ENCODE measurements at regions not wholly inside any gene's neighbourhood (a gene's known extent, or its start where the extent isn't known, plus 50 kb on each side); places are given as distances from the start of the nearest gene placed in this dataset.

DNA sequence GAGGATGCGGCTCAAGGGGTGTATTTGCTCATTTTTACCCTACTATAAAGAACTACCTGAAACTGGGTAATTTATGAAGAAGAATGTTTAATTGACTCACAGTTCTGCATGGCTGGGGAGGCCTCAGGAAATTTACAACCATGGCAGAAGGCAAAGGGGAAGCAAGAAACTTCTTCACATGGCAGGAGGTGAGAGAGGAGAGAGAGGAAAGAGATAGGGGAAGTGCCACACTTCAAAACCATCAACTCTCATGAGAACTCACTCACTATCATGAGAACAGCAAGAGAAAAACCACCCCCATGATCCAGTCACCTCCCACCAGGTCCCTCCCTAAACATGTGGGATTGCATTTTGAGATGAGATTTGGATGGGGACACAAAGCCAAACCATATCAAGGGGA, 192.7 kb downstream of the DIPK2A start:
- DNase-seq (ENCODE audit: low read depth) = no peak
- TF ChIP-seq, protein P1, sequence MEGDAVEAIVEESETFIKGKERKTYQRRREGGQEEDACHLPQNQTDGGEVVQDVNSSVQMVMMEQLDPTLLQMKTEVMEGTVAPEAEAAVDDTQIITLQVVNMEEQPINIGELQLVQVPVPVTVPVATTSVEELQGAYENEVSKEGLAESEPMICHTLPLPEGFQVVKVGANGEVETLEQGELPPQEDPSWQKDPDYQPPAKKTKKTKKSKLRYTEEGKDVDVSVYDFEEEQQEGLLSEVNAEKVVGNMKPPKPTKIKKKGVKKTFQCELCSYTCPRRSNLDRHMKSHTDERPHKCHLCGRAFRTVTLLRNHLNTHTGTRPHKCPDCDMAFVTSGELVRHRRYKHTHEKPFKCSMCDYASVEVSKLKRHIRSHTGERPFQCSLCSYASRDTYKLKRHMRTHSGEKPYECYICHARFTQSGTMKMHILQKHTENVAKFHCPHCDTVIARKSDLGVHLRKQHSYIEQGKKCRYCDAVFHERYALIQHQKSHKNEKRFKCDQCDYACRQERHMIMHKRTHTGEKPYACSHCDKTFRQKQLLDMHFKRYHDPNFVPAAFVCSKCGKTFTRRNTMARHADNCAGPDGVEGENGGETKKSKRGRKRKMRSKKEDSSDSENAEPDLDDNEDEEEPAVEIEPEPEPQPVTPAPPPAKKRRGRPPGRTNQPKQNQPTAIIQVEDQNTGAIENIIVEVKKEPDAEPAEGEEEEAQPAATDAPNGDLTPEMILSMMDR (conservative IDR thresholded peaks at IDR 0.05; ENCODE audit: control insufficient read depth, insufficient read depth, low read depth, low read length) = no peak
- no peak overlapping the region for H3K4me3 ChIP-seq (ENCODE audit: control insufficient read depth, low read depth, low read length)

DNA sequence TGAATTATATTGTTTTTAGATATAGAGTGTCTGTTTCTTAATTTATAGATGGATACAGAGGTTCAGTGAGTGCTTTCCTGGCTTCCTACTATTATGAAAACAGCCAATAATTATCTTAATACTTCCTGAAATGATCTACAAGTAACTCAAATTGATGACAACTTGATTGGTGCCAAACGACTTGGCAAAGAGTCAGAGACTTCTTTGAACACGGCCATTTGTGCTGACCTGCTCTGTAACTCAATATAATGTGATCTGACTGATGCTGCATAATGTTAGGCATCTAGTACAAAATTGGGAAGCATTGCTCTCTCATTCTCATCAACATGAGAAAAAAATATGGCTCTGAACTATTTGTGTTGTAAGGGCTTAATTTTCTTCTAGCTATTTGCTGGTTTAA, 193.9 kb downstream of the DIPK2A start:
- no peak overlapping the region for H3K4me3 ChIP-seq (ENCODE audit: control insufficient read depth, low read depth, low read length)
- DNase-seq (ENCODE audit: low read depth) = no peak
- TF ChIP-seq, protein P1 (conservative IDR thresholded peaks at IDR 0.05; ENCODE audit: control insufficient read depth, insufficient read depth, low read depth, low read length) = no peak

DNA sequence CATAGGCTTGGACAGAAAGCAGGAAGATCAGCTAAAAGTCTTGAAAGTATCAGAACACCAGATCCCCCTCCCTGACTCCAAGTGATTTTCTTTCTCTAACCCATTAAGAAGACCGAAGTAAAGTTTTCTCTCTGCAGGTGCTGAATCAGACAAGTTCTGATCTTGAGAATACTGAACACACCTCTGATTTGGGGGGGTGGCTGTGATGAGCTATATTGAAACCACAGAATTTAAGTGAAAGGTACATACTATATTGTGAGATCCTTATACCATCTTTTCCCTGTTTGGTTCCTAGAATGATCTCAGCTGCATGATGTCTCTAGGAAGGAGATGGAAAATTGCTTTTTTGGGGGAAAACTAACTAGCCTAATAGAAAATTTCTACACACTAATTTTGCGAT, 196.0 kb downstream of the DIPK2A start:
- DNase-seq (ENCODE audit: low read depth) = no peak
- no peak overlapping the region for H3K4me3 ChIP-seq (ENCODE audit: control insufficient read depth, low read depth, low read length)
- TF ChIP-seq, protein P1 (conservative IDR thresholded peaks at IDR 0.05; ENCODE audit: control insufficient read depth, insufficient read depth, low read depth, low read length) = no peak

DNA sequence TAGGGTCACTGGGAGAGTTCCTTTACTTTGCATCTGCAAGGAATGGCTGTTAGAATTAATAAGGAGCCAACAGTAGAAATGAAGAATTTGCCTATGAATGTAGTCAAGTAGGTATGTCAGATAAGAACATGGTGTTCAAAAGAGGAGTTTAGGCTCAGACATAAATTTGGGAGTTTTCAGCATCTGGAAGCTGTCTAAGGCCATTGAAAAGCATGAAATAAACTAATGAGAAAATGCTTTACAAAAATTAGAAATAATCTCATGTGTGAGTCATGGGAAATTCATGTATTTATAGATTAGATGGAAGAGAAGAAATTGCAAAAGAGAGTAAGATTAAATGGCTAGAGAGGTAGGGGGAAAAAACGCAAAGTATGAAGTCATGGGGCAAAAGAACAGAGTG, 201.9 kb downstream of the DIPK2A start:
- H3K4me3 ChIP-seq (ENCODE audit: control insufficient read depth, low read depth, low read length) = no peak overlapping the region
- DNase-seq (ENCODE audit: low read depth) = no peak
- TF ChIP-seq, protein P1 (conservative IDR thresholded peaks at IDR 0.05; ENCODE audit: control insufficient read depth, insufficient read depth, low read depth, low read length) = no peak

DNA sequence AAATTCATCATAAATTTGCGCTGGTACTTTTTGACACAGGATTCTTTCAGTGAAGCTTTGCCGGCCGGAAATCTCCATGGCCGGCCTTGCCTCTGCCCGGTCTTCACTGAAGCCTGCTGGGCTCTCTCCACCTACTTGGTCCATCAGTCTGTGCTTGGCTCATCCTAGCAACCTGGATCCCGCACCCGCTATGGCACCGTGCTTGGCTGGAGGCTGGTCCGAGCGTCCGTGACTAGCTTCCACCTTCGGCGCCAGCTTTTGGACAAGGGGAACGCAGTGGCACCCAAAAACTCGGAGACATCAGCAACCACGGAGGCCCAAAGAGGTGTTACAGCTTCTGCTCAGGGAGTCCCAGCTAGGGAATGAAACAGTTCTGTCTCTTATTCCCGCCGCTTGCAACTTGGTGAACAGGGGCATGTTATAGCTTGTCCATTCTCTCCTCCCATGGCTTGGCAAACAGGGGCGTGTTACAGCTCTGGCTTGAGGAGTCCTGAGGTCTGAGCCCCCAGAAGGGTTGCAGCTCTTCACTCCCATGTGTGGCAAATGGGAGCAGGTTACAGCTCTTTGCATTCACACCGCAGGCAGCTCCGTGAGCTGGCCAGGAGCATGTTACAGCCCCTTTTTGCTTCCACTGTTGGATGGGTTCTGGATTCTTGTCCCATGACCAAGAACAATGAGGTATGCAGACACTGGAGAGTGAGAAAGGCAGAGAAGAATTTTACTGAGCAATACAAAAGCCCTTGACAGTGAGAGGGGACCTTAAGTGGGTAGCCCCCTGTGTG, 204.2 kb downstream of the DIPK2A start:
- DNase-seq (ENCODE audit: low read depth) = no peak
- H3K4me3 ChIP-seq (ENCODE audit: control insufficient read depth, low read depth, low read length) = no peak overlapping the region
- TF ChIP-seq, protein P1 (conservative IDR thresholded peaks at IDR 0.05; ENCODE audit: control insufficient read depth, insufficient read depth, low read depth, low read length) = no peak

DNA sequence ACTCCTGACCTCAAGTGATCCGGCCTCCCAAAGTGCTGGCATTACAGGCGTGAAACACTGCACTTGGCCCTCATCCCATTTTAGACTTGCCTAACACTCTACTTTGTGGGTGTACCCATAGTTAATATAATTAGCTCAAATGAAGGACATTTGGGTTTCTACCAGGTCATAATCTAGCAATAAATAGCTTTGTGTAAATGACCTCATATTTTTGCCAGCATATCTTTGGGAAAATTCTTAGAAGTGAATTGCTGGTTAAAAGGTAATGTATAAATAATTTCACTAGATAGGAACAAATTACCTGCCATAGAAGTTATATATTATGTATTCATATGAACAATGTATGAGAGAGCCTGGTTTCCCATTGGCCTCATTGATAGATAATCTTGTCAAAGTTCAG, 206.0 kb downstream of the DIPK2A start:
- TF ChIP-seq, protein P1 (conservative IDR thresholded peaks at IDR 0.05; ENCODE audit: control insufficient read depth, insufficient read depth, low read depth, low read length) = no peak
- no peak for DNase-seq (ENCODE audit: low read depth)
- H3K4me3 ChIP-seq (ENCODE audit: control insufficient read depth, low read depth, low read length) = no peak overlapping the region
